Parathyroid adenoma (tissue), 2 donors: ENCODE measurements at regions not wholly inside any gene's neighbourhood (a gene's known extent, or its start where the extent isn't known, plus 50 kb on each side); places are given as distances from the start of the nearest gene placed in this dataset.

ENCODE experiments used
- H2AFZ ChIP-seq: fragments of 300-600 bp; sonication (generic); one replicate; pipeline ENCODE4 v1.7.0; 2017; ENCODE audit warnings: antibody characterized with exemption, mild to moderate bottlenecking
- H3K27ac ChIP-seq: fragments of 300-600 bp; sonication (generic); one replicate; pipeline ENCODE4 v1.7.0; 2017
- H3K27me3 ChIP-seq: fragments of 300-600 bp; sonication (generic); one replicate; pipeline ENCODE4 v1.7.0; 2017; ENCODE audit warnings: low read length; ENCODE audit not compliant: control insufficient read depth, insufficient read depth
- H3K36me3 ChIP-seq: fragments of 300-600 bp; sonication (generic); one replicate; pipeline ENCODE4 v1.7.0; 2017; ENCODE audit warnings: low read length; ENCODE audit not compliant: control insufficient read depth, insufficient read depth
- H3K4me1 ChIP-seq: fragments of 300-600 bp; sonication (generic); one replicate; pipeline ENCODE4 v1.7.0; 2017; ENCODE audit warnings: control low read depth
- H3K4me2 ChIP-seq: fragments of 300-600 bp; sonication (generic); one replicate; pipeline ENCODE4 v1.7.0; 2017; ENCODE audit warnings: low read length
- H3K4me3 ChIP-seq: fragments of 300-600 bp; sonication (generic); one replicate; pipeline ENCODE4 v1.7.0; 2017; ENCODE audit warnings: low read depth, low read length
- H3K79me2 ChIP-seq: fragments of 300-600 bp; sonication (generic); one replicate; pipeline ENCODE4 v1.7.0; 2017; ENCODE audit warnings: control low read depth
- H3K9ac ChIP-seq: fragments of 300-600 bp; sonication (generic); one replicate; pipeline ENCODE4 v1.7.0; 2017; ENCODE audit warnings: mild to moderate bottlenecking
- H3K9me3 ChIP-seq: fragments of 300-600 bp; sonication (generic); one replicate; pipeline ENCODE4 v1.7.0; 2017; ENCODE audit warnings: low read length; ENCODE audit not compliant: control insufficient read depth
- TF ChIP-seq, protein P1 (sequence below): fragments of 300-600 bp; sonication (generic); IDR thresholded peaks from one replicate; pipeline ENCODE4 v1.7.0; 2017; ENCODE audit warnings: antibody characterized with exemption, mild to moderate bottlenecking
- donor health status: primary hyperparathyroidism.

DNA sequence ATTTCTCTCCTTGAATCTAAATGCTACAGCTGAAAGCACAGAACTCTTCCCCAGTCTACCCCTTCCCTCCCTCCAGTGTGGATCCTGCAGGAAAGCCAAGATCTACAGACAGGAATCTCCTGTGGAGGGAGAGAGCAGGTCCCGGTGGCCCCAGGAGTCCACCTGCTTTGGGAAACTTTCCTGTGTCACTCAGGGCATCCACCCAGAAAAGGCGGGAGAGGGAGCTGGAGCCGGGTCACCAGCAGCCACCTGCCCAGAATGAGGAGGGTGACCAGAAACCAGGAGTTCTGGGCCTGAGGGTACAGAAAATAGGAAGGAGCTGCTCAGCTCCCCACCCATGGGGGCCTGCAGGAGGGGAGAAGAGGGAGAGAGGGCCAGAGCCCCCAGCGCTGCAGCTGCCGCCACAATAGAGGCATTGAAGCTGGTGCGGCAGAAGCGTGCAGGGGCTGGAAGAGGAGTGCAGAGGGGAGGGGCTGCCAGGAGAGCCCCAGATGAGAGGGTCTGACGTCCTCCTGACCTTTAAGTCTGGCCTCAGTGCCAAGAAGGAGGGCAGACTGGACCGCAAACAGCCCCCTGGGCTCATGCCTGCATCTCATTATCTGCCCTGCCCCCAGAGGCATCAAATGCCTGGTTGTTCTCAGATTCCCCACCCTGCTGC is 56.3 kb upstream of the TMEM72 start:
- Histone ChIP-seq H3K27me3 (peaks cover 3% of the 10 kb centered on the region), H3K36me3 (no peaks in the 10 kb centered on the region), H3K9me3 (no peaks in the 10 kb centered on the region), H3K9ac (no peak overlapping the region), H2AFZ (no peak overlapping the region), H3K4me3 (no peak overlapping the region), H3K4me1 (no peaks in the 10 kb centered on the region), H3K4me2 (no peak overlapping the region), H3K27ac (no peak overlapping the region), H3K79me2 (no peaks in the 10 kb centered on the region)
- TF ChIP-seq, protein P1, sequence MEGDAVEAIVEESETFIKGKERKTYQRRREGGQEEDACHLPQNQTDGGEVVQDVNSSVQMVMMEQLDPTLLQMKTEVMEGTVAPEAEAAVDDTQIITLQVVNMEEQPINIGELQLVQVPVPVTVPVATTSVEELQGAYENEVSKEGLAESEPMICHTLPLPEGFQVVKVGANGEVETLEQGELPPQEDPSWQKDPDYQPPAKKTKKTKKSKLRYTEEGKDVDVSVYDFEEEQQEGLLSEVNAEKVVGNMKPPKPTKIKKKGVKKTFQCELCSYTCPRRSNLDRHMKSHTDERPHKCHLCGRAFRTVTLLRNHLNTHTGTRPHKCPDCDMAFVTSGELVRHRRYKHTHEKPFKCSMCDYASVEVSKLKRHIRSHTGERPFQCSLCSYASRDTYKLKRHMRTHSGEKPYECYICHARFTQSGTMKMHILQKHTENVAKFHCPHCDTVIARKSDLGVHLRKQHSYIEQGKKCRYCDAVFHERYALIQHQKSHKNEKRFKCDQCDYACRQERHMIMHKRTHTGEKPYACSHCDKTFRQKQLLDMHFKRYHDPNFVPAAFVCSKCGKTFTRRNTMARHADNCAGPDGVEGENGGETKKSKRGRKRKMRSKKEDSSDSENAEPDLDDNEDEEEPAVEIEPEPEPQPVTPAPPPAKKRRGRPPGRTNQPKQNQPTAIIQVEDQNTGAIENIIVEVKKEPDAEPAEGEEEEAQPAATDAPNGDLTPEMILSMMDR: no peak

DNA sequence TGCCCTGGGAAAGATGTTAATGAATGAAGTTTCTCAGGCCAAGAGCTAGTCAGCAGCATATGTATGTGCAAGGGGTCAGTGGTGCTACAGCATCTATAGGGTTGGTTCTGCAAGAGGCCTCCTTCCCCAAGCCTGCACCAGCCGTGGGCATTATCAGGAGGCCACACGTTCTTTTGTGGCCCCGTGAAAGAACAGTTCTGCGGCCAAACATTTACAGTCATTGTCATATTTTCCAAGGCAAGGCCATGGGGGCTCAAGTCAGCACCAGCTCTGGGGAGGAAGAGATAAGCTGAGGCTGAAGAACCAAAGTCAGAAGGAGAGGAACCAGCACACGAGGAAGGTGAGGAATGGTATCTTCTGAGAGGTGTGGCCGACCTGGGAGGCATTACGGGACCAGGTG is 54.4 kb upstream of the TMEM72 start:
- H3K36me3 ChIP-seq: no peaks in the 10 kb centered on the region
- no peak overlapping the region for H2AFZ ChIP-seq
- H3K27me3 ChIP-seq: peaks cover 3% of the 10 kb centered on the region
- H3K79me2 ChIP-seq: no peaks in the 10 kb centered on the region
- no peak overlapping the region for H3K9ac ChIP-seq
- no peaks in the 10 kb centered on the region for H3K9me3 ChIP-seq
- no peaks in the 10 kb centered on the region for H3K4me1 ChIP-seq
- TF ChIP-seq, protein P1: no peak
- no peak overlapping the region for H3K4me2 ChIP-seq
- no peak overlapping the region for H3K4me3 ChIP-seq
- H3K27ac ChIP-seq: no peak overlapping the region

- no peak overlapping the region for H3K4me2 ChIP-seq
- H3K9me3 ChIP-seq: no peaks in the 10 kb centered on the region
- H3K4me3 ChIP-seq: no peak overlapping the region
- no peak overlapping the region for H3K27ac ChIP-seq
- H3K4me1 ChIP-seq: no peaks in the 10 kb centered on the region
- H3K36me3 ChIP-seq: no peaks in the 10 kb centered on the region
- H3K79me2 ChIP-seq: no peaks in the 10 kb centered on the region
- no peak overlapping the region for H3K9ac ChIP-seq
- H3K27me3 ChIP-seq: peaks cover 3% of the 10 kb centered on the region
- TF ChIP-seq, protein P1: peak; percentile 99
- no peak overlapping the region for H2AFZ ChIP-seq
Measured at GRCh38 chr10:44857363-44858016, 53.6 kb upstream of the TMEM72 start.

GRCh38 chr10:44858017-44858371 is 53.1 kb upstream of the TMEM72 start:
- no peak overlapping the region for H3K27ac ChIP-seq
- TF ChIP-seq, protein P1: no peak
- no peak overlapping the region for H3K4me2 ChIP-seq
- no peak overlapping the region for H3K9ac ChIP-seq
- H3K4me1 ChIP-seq: no peaks in the 10 kb centered on the region
- no peak overlapping the region for H2AFZ ChIP-seq
- H3K27me3 ChIP-seq: peaks cover 3% of the 10 kb centered on the region
- H3K9me3 ChIP-seq: no peaks in the 10 kb centered on the region
- H3K79me2 ChIP-seq: no peaks in the 10 kb centered on the region
- no peaks in the 10 kb centered on the region for H3K36me3 ChIP-seq
- H3K4me3 ChIP-seq: no peak overlapping the region

- Histone ChIP-seq H3K79me2 (no peaks in the 10 kb centered on the region), H2AFZ (no peak overlapping the region), H3K36me3 (no peaks in the 10 kb centered on the region), H3K4me1 (no peaks in the 10 kb centered on the region), H3K27ac (no peak overlapping the region), H3K27me3 (peaks cover 2% of the 10 kb centered on the region), H3K9me3 (no peaks in the 10 kb centered on the region), H3K4me2 (no peak overlapping the region), H3K9ac (no peak overlapping the region), H3K4me3 (no peak overlapping the region)
- TF ChIP-seq, protein P1: no peak
Measured at GRCh38 chr10:44858988-44859387, 52.1 kb upstream of the TMEM72 start.
